Hippocampal formation (tissue), 2 donors: ENCODE measurements at regions not wholly inside any gene's neighbourhood (a gene's known extent, or its start where the extent isn't known, plus 50 kb on each side); places are given as distances from the start of the nearest gene placed in this dataset.

Experiments used
- DNase-seq, 2 donors: peaks; one replicate each; lab custom pipeline; 2025; lab: John Stamatoyannopoulos, UW

- no peak for DNase-seq
Observed at GRCh38 chr12:93134175-93134890, 205.2 kb upstream of the EEA1 start.

- no peak for DNase-seq
Observed at GRCh38 chr12:93134893-93135285, 205.8 kb upstream of the EEA1 start.

GRCh38 chr12:93135286-93136239 lies 206.5 kb upstream of the EEA1 start:
- no peak for DNase-seq

- DNase-seq = no peak
Observed at GRCh38 chr12:93136253-93137055, 207.4 kb upstream of the EEA1 start.

GRCh38 chr12:93137656-93138612 lies 208.8 kb upstream of the EEA1 start:
- DNase-seq = no peak

- no peak for DNase-seq
Observed at GRCh38 chr12:93139028-93139665, 210.1 kb upstream of the EEA1 start.

- no peak for DNase-seq
Observed at GRCh38 chr12:93140325-93140724, 211.2 kb upstream of the EEA1 start.

- DNase-seq = no peak
Observed at GRCh38 chr12:93140801-93141200, 211.7 kb upstream of the EEA1 start.

- DNase-seq = no peak
Observed at GRCh38 chr12:93142881-93143280, 213.8 kb upstream of the EEA1 start.

- DNase-seq = no peak
Observed at GRCh38 chr12:93144109-93144508, 215.0 kb upstream of the EEA1 start.

- DNase-seq = no peak
Observed at GRCh38 chr12:93145086-93145485, 216.0 kb upstream of the EEA1 start.

- no peak for DNase-seq
Observed at GRCh38 chr12:93146263-93146939, 217.3 kb upstream of the EEA1 start.

GRCh38 chr12:93146970-93147369 lies 217.9 kb upstream of the EEA1 start:
- no peak for DNase-seq

GRCh38 chr12:93148412-93148811 lies 219.3 kb upstream of the EEA1 start:
- DNase-seq = no peak

- DNase-seq = no peak
Observed at GRCh38 chr12:93149229-93149628, 220.1 kb upstream of the EEA1 start.

GRCh38 chr12:93151079-93151762 lies 222.1 kb upstream of the EEA1 start:
- DNase-seq = no peak

- DNase-seq = no peak
Observed at GRCh38 chr12:93152617-93153016, 223.5 kb upstream of the EEA1 start.

GRCh38 chr12:93153321-93153720 lies 224.2 kb upstream of the EEA1 start:
- no peak for DNase-seq

- no peak for DNase-seq
Observed at GRCh38 chr12:93154096-93154728, 223.5 kb upstream of the NUDT4 start.
